CD4-positive, alpha-beta T cell treated with Interleukin-4 for 4 hours (primary cell): ENCODE measurements at regions not wholly inside any gene's neighbourhood (a gene's known extent, or its start where the extent isn't known, plus 50 kb on each side); places are given as distances from the start of the nearest gene placed in this dataset.

ENCODE experiments used
- DNase-seq: peaks from one replicate; pipeline ENCODE4 v3.0.0-alpha.2; 2020

DNA sequence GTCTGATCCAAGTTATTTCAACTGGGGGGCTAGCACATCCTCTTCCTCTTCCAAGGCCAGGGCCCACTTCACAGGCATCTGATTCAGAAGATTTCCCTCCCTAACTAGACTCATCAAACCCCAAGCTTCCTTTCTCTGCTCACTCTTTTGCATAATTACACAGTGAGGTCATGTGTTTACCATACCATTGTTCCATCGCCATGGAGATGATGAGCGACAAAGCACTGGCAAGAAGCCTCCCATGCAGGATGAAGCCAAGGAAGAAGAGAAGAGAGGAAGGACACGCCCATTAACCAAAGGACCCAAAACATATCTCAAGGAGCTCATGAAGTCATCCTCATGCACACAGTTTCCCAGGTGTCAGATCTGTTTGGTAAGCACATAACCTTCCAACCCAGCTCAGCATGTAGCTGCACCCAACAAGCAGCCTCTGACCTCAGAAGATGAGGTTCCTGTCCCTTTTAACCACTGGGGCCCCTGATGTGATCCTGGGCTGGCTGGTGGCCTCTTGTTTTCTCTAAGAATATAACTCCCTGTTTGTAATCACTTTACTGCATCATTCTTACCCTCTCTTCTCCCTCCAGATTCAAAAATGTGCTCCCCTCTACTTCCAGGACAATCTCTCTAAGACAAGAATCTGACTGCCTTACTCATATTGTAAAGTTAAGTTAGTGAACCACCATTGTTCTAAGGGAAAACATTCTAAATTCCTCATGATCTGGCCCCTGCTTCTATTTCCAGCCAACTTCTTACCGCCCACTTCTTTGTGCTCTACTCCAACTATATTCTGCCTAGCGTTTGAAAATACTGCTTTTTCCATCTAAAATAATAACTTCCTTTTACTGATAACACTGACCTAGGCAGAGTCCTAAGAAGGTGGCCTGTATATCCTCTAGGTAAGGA lies 190.1 kb downstream of the TTC32 start:
- DNase-seq, result peak; percentile 4

DNA sequence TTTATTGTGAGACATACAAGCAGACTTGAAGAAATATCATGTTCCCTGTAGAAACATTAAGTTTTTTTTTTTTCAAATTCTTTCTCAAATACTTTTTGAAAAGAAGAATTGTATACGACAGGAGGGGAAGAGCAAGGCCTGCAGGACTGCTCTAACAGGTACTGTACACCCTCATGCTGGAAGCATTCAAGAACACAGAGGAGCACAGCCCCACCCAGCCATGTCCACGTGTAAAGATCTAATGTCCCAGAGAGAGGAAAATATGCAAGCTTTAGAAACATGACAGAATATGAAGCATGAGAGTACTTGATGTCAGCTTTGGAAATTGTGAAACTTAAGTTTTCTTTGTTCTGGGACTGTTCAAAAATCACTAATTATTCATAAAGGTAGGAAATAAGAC lies 191.6 kb downstream of the TTC32 start:
- no peak for DNase-seq

DNA sequence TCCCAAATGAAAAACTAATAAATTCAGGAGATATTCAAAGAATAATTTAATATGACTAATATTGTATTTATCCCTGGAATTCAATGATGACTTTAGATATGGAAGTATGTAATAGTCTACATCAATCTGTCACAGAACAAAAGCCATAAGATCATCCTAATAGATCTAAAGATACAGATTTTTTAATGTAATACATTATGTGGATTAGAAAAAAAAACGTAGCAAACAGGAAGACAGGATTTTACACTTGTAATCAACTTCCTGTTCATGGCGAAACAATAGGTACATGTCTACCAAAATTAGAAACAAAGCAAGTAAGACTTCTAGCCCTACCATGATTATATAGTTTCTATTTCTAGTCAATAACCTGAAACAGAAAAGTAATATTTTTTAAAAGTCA lies 192.2 kb downstream of the TTC32 start:
- no peak for DNase-seq

DNA sequence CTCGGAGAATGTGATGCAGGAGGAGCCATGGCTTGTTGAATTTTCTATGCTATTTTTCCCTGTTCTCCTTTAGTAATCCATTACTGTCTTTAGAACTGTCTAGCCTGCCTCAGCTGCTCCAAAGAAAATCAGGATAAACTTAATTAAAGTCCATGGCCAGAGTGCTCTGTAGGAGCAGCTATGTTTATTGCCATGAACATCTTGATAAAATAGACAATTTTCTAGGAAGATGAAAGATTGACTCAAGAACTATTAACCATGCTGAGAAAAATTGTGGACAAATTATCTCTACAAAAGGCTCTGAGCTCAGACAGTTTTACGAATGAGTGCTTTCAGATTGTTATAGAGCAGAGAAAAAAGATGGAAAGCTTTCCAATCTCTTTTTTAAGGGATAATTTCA lies 193.0 kb downstream of the TTC32 start:
- DNase-seq, result no peak

DNA sequence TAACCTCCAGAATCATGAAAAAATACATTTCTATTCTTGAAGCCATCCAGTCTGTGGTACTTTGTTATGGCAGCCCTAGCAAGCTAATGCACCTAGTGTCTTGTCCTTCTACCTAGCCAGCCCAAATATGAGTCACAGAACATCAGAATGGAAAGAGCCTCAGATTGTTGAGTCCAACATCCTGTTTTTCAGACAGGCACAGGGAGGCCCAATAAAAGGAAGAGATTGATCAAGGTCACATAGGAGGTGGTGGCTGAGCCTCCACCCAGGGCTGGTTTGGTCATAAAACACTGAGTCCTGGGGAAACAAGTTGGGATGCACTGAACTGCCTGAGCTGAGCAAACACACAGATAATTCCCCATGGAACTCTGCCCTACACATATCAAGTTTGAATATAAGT lies 195.5 kb downstream of the TTC32 start:
- DNase-seq, result no peak

GRCh38 chr2:19702267-19702666 lies 199.5 kb downstream of the TTC32 start:
- DNase-seq, result no peak

DNA sequence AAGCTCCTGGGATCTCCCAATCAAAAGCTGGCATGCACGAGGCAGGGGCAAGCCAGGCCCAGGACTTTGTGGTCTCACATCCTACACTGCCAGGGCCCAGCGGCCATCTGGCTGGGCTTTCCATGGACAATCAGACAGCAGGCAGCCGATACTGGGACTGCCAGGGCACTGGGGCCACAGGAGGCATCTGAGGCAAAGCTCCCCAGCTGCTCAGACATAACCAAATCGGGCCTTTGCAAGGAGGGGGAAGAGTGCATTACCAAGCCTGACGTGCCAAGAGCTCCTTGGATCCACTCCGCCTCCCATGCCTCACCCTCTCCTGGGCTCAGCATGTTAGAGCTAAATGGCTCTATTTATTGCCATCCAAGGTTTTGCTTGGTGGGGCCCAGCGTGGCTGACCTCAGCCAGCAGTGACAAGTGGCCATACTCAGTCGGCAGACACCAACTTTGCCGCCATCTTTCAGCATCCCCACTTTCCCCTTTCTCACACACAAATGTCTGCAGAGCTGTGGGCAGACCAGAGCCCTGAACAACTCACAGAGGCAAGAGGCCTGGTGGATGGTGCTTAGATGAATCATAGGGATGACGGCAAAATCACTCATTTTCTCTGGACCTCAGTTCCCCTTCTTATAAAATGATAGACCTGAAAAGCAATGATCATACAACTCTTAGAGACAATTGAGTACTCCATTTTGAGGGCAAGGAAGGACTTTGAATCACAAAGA lies 200.8 kb downstream of the TTC32 start:
- no peak for DNase-seq

GRCh38 chr2:19697131-19697530 lies 204.7 kb downstream of the TTC32 start:
- no peak for DNase-seq

DNA sequence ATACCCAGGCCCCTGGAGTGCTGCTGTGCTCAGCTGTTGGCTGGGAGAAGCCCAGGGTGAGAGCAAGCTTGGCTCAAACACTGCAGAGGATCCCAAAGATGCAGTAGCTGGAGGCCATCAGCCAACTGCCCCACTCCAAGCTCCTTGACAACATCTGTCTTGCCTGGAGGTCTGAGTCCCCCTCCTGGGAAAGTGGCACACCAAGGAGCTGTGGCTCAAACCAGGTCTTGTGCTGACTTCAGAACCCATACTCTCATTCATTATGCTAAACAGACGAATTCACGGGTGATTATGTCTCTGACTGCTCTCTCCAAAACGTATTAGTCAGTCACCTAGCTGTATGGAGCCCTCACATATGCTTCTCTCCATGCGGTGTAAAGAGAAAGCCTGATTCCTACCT lies 206.1 kb downstream of the TTC32 start:
- DNase-seq, result no peak

DNA sequence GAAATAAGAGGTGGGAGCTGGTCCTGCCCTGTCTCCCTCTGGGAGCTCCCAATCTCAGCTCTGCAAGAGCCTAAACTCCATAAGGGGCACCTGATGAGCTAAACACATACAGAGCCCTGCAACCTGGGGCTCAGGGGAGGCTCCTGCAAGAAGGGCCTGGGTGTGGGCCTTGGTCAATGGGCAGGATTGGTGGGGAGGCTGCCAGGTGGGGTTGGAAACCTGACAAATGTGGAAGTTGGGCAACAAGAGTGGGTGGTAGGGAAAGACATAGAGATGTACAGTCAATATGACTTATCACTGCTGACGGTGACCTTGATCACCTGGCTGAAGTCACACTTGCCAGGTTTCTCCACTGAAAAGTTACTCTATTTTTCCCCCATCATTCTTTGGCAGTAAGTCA lies 209.9 kb downstream of the TTC32 start:
- no peak for DNase-seq

- no peak for DNase-seq
Observed at GRCh38 chr2:19690429-19690828, 211.4 kb downstream of the TTC32 start.

- no peak for DNase-seq
Observed at GRCh38 chr2:19689646-19690168, 212.1 kb downstream of the TTC32 start.

DNA sequence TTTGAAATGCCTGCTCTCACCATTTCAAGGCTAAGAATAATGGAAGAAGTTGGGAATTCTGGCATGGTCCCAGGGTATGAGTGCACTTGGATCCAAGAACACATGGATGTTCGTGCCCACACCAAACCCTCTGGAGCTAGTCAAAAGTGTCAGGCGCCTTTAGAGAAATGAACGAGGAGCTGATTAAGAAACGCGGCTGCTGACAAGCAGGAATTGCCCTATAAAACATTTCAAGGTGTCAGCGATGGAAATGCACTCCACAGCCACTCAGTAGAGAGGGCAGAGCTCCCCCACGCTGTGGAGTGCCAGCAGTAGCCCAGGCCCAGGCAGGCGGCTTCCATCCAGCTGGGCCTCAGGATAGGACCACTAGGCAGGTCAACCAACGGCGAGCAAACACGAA lies 213.7 kb downstream of the TTC32 start:
- DNase-seq, result no peak

DNA sequence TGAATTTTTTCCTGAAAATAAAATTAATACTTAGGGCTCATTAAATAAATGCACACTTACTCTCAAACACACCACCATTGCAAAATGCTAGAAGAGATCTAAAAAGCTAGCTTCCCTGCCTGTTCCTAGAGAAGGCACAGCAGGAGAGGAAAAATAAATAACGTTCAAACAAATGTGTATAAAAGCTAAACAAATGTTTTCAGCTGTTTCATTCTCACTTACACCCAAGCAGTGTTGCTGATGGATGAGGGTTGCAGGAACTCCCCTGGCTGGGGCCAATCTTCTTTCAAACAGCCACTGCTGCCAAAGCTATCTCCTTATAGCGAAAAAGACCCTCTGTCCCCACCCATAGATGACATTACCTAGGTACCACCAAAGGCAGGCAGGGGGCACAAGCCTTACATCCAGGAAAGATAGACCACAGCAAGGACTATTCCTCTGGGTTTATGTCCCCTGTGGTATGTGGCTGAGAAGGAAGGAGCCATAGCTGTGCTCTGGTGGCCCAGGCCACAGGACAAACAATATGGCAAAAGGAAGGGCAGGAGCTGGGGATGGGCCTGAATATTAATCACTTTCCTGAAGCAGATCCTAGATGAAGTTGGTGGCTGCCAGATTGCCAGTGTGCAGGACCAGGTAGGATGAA lies 214.6 kb downstream of the TTC32 start:
- DNase-seq, result no peak

DNA sequence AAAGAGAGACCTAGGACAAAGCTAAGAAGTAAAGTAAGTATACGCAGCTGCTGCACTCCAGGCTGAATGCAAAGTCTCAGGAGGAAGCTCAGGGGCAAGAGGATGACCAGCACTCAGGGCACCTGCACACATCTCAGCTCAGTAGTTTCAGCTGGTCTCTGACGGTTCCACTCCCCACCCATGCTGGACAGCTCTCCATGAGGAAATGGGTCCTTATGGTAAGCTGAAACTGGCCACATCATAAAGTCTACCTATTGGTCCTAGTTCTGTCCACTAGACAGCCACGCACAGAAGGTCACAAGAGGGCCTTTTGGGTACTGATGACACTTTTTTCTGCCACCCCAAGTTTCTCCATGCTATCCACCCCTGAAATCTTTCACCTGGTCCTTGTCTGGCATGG lies 215.3 kb downstream of the TTC32 start:
- DNase-seq, result no peak

- DNase-seq, result no peak
Observed at GRCh38 chr2:19685731-19686130, 216.1 kb downstream of the TTC32 start.

DNA sequence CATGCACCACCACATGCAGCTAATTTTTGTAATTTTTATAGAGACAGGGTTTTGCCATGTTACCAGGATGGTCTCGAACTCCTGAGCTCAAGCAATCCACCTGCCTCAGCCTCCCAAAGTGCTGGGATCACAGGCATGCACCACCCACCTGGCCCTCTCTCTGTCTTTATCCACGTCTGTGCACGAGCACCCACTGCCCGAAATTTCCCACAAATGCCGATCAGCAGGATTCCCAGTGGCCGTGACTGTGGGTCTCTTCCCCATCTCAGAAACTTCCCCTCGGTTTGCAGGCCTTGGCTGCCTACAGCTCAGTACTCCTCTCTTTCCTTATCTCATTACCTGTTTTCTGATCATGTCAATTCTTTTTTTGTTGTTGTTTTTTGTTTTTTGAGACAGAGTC lies 217.3 kb downstream of the TTC32 start:
- no peak for DNase-seq

DNA sequence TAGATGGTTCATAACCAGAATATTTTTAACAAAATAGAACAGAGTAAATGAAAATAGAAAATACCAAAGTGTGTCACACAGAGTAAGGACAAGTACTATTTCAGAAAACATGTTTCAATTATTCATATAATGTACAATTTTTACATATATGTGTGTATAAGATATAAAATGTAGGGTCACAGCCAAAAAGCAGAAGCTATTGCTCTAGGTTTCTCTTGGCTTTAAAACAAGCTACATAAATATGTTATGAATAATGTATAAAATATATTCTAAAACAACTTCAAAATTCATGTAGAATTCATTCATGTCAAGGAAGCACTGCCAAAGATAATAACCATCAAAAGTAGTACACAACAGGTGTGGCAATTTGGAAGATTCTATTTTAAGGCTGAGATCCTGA lies 218.2 kb downstream of the TTC32 start:
- no peak for DNase-seq

GRCh38 chr2:19682493-19682892 lies 219.3 kb downstream of the TTC32 start:
- DNase-seq, result no peak

DNA sequence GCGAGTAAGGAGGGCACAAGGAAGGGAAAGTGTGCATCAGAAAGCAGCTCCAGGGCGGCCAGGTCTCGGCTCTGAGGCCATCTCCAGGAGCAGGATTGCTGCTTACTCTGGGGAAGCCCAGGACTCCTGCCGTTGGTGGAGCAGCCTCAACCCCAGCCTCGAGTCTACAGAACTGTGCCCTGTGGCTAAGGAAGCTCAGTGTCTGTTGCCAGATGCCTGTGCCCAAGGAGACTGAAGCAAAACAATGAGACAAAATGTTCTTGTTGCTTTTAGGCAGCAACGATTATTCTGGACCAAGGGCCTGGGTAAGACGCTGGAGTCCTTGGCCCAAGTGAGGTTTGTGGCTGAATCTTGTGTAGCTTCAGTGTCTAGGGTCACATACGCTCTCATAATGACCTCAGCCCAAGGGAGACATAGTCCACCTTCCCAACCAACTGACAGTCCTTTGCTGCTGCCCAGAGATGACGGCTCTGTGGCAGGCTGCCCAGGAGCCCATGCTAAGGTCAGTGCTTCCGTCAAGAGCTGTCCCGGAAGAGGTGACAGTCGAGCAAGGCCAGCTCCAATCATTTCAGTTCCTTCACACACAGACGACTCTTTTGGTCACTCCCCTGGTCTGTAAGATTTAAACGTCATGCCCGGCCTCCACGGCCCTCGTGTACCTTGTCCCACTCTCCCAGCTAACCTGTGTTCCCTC lies 223.8 kb downstream of the TTC32 start:
- no peak for DNase-seq

- no peak for DNase-seq
Observed at GRCh38 chr2:19677215-19677777, 224.5 kb downstream of the TTC32 start.

- no peak for DNase-seq
Observed at GRCh38 chr2:19676770-19677169, 225.0 kb downstream of the TTC32 start.
